Neural cell (in vitro differentiated cells): ENCODE measurements at regions not wholly inside any gene's neighbourhood (a gene's known extent, or its start where the extent isn't known, plus 50 kb on each side); places are given as distances from the start of the nearest gene placed in this dataset.

Experiments
- CTCF ChIP-seq: fragments of 450-650 bp; IDR thresholded peaks from 2 replicates; pipeline ENCODE4 v1.5.1; 2014; ENCODE audit warnings: antibody characterized with exemption, mild to moderate bottlenecking, moderate library complexity; ENCODE audit not compliant: poor library complexity, severe bottlenecking
- EZH2 ChIP-seq: fragments of 200-600, 300-800 bp; shearing (Covaris generic), sonication (generic); IDR thresholded peaks from 2 replicates; pipeline ENCODE4 v1.6.1; 2014; ENCODE audit warnings: antibody characterized with exemption, low read length, borderline replicate concordance, mild to moderate bottlenecking; ENCODE audit not compliant: insufficient read depth, poor library complexity, severe bottlenecking
- TAF1 ChIP-seq: IDR thresholded peaks from 2 replicates; pipeline ENCODE4 v1.6.1; 2012; ENCODE audit warnings: low read depth

- TF ChIP-seq CTCF (no peak), EZH2 (no peak), TAF1 (no peak)
These were observed 52.1 kb upstream of the FOXF1 start for GRCh38 chr16:86458149-86458777.
